ENCODE measurements at regions not wholly inside any gene's neighbourhood (a gene's known extent, or its start where the extent isn't known, plus 50 kb on each side); places are given as distances from the start of the nearest gene placed in this dataset.

- TF ChIP-seq CTCF (IDR thresholded peaks at IDR 0.05; ENCODE audit: poor library complexity, severe bottlenecking) (no peak), EP300 (conservative IDR thresholded peaks at IDR 0.05; ENCODE audit: poor library complexity, severe bottlenecking) (no peak), REST (IDR thresholded peaks at IDR 0.05; ENCODE audit: borderline replicate concordance) (no peak)
Observed at GRCh38 chr5:62824936-62825335, 246.3 kb downstream of the LRRC70 start.
